Lower leg skin (tissue), 3 donors: ENCODE measurements at regions not wholly inside any gene's neighbourhood (a gene's known extent, or its start where the extent isn't known, plus 50 kb on each side); places are given as distances from the start of the nearest gene placed in this dataset.

Source experiments
- CTCF ChIP-seq, 3 donors: fragments of 450-650 bp; IDR thresholded peaks; one replicate each; pipeline ENCODE4 v1.5.1; 2016; ENCODE audit warnings: antibody characterized with exemption in 3 of 3, mild to moderate bottlenecking in 3 of 3, moderate library complexity in 2 of 3
- POLR2A ChIP-seq, 2 donors: fragments of 450-650 bp; IDR thresholded peaks; one replicate each; pipeline ENCODE4 v1.6.1; 2016 to 2017; ENCODE audit warnings: antibody characterized with exemption in 2 of 2, mild to moderate bottlenecking in 1 of 2, moderate library complexity in 1 of 2

GRCh38 chr3:159239059-159239458 is 437.2 kb downstream of the MFSD1 start:
- TF ChIP-seq CTCF (IDR thresholded peaks at IDR 0.05) (no peak), POLR2A (IDR thresholded peaks at IDR 0.05) (no peak)
